Kidney tubule cell (primary cell): ENCODE measurements at regions not wholly inside any gene's neighbourhood (a gene's known extent, or its start where the extent isn't known, plus 50 kb on each side); places are given as distances from the start of the nearest gene placed in this dataset.

Experiments used
- DNase-seq: peaks from one replicate; pipeline ENCODE4 v3.0.0-alpha.2; 2018; ENCODE audit warnings: low spot score

GRCh38 chr13:90168953-90169352, 1178.5 kb upstream of the MIR17HG start:
- no peak for DNase-seq

GRCh38 chr13:90170208-90170607, 1177.3 kb upstream of the MIR17HG start:
- DNase-seq, result no peak

GRCh38 chr13:90171649-90172048, 1175.8 kb upstream of the MIR17HG start:
- DNase-seq, result no peak

- DNase-seq, result no peak
Measured at GRCh38 chr13:90177512-90177911, 1170.0 kb upstream of the MIR17HG start.

GRCh38 chr13:90184355-90184754, 1163.1 kb upstream of the MIR17HG start:
- DNase-seq, result no peak

GRCh38 chr13:90185734-90186133, 1161.8 kb upstream of the MIR17HG start:
- DNase-seq, result no peak

- no peak for DNase-seq
Measured at GRCh38 chr13:90187478-90188350, 1159.8 kb upstream of the MIR17HG start.

GRCh38 chr13:90188351-90188636, 1159.2 kb upstream of the MIR17HG start:
- DNase-seq, result no peak

GRCh38 chr13:90197722-90198121, 1149.8 kb upstream of the MIR17HG start:
- no peak for DNase-seq

GRCh38 chr13:90201202-90201601, 1146.3 kb upstream of the MIR17HG start:
- DNase-seq, result peak; percentile 17

- no peak for DNase-seq
Measured at GRCh38 chr13:90201676-90202460, 1145.6 kb upstream of the MIR17HG start.

- DNase-seq, result no peak
Measured at GRCh38 chr13:90205081-90205480, 1142.4 kb upstream of the MIR17HG start.

- no peak for DNase-seq
Measured at GRCh38 chr13:90205911-90206310, 1141.6 kb upstream of the MIR17HG start.

GRCh38 chr13:90217275-90217674, 1130.2 kb upstream of the MIR17HG start:
- no peak for DNase-seq

- no peak for DNase-seq
Measured at GRCh38 chr13:90222758-90223157, 1124.7 kb upstream of the MIR17HG start.

GRCh38 chr13:90230311-90230710, 1117.2 kb upstream of the MIR17HG start:
- DNase-seq, result no peak

- no peak for DNase-seq
Measured at GRCh38 chr13:90232291-90232690, 1115.2 kb upstream of the MIR17HG start.

- no peak for DNase-seq
Measured at GRCh38 chr13:90233933-90234672, 1113.4 kb upstream of the MIR17HG start.

GRCh38 chr13:90237852-90238251, 1109.6 kb upstream of the MIR17HG start:
- no peak for DNase-seq

GRCh38 chr13:90238413-90238812, 1109.1 kb upstream of the MIR17HG start:
- DNase-seq, result peak; percentile 6

GRCh38 chr13:90239130-90239529, 1108.4 kb upstream of the MIR17HG start:
- no peak for DNase-seq

- DNase-seq, result no peak
Measured at GRCh38 chr13:90246005-90246404, 1101.5 kb upstream of the MIR17HG start.
